Kidney capillary endothelial cell (primary cell): ENCODE measurements at regions not wholly inside any gene's neighbourhood (a gene's known extent, or its start where the extent isn't known, plus 50 kb on each side); places are given as distances from the start of the nearest gene placed in this dataset.

Source experiments
- DNase-seq: peaks from one replicate; pipeline ENCODE4 v3.0.0-alpha.2; 2018; ENCODE audit warnings: low spot score

DNA sequence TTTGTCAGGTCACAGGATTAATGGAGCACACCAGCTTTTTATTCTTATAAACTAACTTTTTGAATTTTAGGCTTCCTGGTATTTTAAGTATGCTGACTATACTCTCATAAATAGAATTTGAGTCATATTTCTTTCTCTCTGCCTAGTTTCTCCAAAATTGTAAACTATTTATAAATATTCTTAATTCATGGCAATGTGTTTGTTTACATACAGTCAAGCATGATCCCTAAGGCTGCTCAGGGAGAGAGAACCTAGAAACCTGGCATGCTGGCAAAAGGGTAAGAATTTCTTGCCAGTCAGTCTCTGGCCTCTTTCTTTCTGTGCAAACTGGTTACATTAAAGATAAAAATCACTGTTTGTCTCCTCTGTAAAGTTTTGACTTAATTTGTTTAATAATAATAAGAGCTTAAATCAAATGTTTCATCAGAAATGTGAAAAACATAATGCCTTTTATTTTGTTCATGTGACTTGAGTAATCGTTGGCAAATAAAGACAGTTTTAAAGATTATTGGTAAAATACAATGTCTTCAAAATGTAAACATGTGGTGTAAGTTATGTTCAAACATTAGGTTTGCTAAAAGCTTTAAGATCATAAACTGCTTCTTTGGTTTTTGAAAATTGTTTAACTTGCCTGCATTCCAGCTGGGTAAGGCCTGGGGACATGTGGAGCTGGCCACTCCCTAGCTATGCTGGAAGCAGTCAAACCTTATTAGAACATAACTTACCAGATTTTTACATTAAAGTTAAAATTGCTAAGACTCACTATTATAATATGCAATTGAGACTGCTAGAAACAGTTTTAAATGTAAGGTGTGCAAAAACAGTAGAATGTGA lies 1401.7 kb downstream of the NCAM2 start:
- no peak for DNase-seq

DNA sequence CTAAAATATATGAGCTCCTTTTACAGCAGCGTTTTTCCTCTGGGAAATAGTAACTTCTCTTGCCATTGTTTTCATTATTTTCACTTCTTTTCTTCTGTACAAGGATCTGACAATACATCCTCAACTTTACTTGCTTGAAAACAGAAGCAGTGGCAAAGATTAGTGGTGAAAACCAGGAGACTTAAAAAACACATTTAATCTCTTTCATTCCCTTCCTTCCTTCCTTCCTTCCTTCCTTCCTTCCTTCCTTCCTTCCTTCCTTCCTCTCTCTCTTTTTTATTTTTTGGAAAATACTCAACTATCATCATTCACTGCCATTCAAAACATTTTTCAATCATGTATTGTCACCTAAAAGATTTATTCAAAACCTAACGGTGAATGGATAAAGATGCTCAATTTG lies 1411.4 kb downstream of the NCAM2 start:
- DNase-seq = no peak

DNA sequence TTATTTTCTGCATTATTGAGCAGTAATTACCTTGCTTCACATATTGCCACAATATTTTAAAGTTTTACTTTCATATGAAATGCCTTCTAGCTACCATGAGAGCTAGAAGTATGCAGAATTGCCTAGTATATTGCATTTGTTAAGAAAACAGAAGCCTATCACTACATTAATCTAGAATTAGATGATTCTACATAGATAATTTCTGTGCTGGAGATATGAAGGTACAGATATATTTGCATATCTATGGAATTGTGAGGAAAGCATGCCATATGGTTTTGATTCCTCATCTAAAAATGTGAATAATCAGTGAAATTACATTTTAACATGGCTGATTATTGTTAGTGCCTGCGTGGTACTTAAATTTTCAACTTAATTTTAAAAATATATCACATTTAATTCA lies 1418.3 kb downstream of the NCAM2 start:
- DNase-seq = no peak

DNA sequence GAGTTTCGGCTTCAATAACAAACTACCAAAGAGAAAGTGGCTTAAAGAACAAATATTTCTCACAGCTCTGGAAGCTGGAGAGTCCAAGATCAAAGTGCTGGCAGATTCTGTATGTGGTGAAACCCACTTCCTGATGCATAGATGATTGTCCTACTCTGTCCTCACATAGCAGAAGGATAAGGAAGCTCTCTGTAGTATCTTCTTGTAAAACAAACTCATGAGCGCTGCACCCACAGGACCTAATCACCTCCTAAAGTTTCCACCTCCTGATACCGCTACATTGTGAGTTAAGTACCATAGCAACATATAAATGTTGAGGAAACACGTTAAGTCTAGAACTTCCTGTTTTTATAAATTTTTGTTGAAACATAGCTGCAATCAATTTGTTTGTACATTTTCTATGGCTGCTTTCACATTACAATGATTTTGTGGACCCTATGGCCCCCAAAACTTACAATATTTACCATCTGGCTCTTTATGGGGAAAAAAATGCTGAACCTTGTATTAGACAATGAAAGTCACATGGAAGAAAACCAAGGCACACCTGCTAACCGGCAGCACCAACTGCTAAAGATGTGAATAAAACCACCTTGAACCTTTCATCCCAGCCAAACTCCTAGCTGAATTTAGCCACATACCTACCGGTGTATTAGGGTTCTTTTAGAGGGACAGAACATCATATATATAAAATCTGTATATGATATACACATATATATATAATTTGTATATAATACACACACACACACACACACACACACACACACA lies 1423.4 kb downstream of the NCAM2 start:
- DNase-seq = no peak

DNA sequence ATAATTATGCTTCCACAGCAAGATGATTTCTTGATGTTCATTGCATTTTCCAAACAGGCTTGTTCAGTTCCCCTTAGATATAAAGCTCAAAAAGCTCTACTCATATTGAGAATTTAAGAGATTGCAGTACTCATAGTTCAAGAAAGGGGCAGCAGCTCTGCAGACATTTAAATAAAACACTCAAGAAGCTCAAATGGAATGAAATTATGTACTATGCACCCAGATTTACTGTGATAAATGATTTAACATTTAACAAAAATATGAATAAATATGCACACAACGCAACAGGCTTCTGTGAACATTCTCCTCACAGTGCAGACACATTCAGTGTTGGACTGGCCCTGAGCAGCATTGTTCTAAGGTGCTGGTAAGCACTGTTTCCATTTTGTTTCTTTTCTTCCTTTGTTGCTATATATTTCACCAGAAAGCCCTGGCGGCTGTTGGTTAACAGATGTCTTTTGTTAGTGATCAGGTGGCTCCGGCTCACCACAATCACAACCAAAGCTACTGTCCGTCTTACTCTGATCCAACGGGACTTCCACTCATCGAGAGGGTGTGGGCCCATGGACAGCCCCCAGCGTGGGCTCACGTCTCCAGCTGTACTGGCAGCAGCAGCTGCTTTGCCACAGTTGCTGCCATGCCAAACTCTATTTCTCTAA lies 1440.3 kb downstream of the NCAM2 start:
- no peak for DNase-seq

DNA sequence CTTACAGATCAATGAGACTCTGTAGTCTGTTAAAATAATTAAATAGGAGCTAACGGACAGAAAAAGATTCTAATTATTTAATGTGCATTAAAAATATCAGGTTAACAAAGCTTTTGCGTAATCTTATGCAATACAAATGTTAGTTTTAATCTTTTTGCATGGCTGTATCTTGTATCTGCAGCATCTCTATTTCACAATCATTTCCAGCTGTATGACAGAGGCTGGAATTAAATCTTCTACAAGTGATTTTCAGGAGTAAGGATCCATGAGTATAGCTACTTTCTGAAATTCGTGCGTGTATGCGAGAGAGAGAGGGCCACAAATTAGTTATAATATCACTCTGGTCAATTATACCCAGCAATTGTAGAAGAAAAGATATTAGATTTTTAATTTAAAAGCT lies 1446.8 kb downstream of the NCAM2 start:
- DNase-seq = no peak

DNA sequence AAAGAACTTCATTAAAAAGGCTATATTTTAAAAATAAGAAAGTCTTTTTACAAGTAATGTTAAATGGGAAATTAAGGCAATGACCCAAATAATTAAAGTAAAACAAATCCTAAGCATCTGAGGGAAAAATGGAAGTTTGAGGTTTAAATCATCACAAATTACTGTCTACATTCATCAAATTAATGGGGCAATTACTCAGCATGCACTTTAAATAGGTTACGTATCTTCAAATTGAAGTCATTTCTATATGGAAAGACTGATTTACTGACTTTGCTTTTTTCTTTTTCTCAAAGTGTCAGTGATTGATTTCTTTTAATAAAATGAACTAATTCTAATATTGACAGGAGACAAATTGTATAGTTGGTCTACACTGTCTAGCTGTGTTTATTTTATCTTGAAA lies 1452.3 kb downstream of the NCAM2 start:
- no peak for DNase-seq

DNA sequence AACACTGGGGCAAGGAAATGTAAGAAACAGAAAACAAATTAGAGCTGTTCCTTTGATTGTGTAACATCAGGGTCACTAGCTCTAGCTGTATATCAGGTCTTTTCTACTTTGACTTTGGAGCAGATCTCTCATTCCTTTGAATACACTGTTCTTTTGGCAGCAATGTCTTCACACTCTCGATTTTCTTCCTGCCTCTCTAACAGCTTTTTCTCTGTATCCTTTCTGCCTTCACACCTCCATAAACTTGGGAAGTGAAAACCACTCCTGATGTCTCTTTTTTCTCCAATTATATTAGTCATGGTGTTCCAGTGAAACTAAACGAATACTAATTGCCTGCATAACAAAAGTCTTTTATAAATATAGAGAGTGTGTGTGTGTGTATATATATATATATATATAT lies 1458.0 kb downstream of the NCAM2 start:
- DNase-seq = no peak

DNA sequence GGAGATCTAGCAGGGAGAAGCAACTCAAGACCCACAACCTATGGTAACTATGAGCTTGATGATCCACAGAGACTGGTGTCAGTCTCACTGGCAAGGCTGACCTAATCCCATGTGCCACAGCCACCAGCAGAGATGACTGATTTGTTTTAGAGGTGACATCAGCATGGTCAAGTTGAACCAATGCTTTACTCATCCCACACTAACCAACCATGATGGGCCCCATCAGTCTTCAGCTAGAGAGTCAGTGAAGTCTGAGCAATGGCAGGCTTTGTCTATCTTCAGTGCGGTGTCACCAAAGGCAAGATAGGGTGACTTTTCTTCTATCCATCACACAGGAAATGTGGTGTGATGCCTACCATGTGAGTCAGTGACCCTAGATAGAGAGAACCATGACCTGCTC lies 1470.7 kb downstream of the NCAM2 start:
- DNase-seq = no peak

DNA sequence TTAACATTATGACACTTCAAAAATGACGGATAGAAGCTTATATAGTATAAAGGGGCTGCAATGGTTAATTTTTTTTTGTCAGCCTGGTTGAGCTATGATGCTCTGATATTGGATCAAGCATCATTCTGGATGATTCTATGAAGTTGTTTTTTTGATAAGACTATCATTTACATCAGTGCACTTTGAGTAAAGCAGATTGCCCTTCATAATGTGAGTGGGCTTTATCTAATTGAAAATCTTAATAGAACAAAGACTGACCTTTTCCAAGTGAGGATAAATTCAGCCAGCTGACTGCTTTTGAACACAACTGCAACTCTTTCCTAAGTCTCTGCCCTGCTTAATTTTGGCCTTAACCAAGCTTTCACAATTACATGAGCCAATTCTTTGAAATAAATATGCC lies 1476.2 kb downstream of the NCAM2 start:
- no peak for DNase-seq

DNA sequence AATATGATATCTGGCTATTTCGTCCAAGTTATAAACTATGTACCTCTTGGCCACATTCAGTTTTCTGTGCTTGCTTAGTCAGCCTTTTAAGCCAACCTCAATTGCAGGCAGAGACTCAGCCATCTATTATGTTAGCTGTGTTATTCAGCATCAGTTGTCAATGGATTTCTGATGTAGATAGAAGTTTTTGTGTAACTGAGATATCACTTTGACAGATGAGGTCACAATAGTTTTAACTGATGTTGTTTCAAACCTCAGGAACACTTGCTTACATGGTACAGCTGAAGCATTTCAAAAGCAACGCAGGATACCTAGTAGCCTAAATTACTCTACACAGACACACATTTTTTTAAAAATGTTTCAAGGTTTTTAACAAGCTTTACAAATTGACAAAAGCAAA lies 1478.0 kb downstream of the NCAM2 start:
- no peak for DNase-seq

DNA sequence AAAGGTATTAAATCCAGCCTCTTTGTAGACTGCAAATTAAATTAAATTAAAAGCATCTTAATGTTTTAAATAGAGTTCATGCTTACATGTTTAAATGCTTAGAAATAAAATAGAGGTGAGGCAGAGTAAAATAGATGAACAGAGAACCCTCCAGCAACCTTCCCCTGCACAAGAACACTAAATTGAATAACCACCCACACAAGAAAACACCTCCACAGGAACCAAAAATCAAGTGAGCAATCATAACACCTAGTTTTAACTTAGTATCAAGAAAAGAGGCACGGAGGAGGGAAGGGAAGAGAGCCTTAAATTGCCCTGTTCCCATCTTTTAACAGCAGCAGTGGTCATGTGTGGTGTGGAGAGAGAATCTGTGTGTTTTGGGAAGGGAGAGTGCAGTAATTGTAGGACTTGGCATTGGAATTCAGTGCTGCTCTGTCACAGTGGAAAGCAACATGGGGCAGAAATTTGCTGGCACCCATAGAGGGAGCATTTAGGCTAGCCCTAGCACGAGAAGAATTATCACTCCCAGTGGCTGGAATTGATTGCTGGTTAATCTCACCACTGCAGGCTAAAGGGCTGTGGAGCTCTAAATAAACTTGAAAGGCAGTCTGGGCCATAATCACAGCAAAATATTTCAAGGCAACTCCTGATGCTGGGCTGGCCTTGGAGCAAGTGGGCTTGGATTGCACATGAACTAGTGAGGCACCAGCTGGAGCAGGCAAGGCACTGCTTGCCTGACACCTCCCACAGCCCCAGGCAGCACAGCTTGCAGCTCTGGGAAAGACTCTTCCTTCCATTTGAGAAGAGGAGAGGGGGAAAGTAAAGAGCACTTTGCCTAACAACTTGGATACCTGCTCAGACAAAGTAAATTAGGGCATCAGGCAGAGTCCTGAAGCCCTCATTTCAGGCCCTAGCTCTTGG lies 1478.8 kb downstream of the NCAM2 start:
- DNase-seq = no peak

DNA sequence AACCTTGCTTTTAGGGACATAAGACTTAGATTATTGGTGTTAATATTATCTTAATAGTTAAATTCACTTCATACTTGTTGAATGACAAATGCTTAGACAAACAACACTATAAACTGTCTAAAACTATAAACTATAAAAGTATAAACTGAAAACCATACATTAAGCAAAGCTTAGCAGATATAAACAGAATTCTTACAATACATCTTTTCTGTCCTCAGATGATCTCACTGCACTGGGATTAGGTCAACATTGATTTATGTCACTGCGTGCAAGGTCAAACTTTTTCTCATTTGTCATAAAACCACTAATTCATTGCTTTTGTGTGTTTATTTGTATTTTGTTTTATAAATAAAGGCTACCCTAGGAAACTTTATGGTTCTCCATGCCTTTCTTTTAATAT lies 1491.8 kb downstream of the NCAM2 start:
- no peak for DNase-seq

DNA sequence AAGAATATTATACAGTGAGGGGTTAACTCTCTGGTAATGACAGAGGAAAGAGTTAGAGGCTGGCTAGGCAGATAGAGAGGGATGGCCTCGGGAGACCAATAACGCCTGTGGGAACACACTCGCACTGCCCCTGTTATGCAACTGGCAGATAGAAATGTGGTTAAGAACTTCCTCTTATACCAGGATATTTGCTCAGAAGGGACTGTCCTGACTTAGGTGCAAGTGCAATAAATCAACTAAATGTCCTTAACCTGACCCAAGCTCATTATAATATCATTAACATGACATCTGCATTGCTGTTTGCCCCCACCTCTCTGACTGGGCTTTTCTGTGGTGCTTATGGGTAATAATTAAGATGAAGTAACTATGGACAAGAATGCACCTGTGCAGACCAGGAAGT lies 1518.0 kb downstream of the NCAM2 start:
- no peak for DNase-seq

DNA sequence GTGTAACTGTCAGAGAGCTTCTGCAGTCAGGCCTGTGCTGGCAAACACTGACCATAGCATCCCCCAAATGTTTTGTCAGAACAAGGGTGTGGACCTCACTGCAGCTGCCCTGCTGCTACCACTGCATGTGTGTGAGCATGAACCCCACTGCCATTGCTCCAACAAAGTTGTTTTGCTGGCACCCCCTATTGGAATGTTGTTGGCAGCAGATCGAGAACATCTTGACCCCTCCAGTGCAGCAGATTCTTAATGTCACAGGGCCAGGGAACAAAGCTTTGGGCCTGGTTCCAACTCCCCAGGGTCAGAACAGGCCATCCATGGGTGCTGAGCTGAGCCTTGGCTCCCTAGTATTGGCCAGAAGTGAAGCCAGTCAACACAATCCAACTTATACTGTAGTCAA lies 1537.4 kb downstream of the NCAM2 start:
- DNase-seq = no peak

DNA sequence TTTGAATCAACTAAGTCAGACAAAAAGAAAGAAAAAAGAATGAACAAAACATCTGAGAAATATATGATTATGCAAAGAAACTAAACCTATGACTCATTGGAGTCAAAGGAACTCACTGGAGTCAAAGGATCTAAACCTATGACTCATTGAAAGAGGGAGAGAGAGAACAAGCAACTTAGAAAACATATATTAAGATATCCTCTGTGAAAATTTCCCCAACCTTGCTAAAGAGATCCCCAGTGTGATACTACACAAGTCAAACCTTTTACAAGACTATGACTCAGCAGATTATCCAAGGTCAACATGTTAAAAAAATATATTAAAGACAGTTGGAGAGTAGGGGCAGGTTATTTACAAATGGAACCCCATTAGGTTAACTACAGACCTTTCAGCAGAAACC lies 1538.3 kb downstream of the NCAM2 start:
- DNase-seq = peak; percentile 10

DNA sequence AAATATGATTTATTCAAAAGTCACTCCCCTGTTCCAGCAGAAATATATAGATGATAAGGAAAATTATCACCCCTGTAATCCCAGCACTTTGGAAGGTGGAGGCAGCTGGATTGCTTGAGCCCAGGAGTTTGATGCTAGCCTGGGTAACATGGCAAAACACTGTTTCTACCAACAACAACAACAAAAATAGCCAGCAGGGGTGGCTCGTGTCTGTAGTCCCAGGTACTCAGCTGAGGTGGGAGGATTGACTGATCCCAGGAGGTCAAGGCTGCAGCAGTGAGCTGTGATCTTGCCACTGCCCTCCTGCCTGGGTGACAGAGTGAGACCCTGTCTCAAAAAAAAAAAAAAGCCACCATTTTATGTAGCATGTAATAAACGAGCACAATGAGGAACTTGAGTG lies 1546.5 kb downstream of the NCAM2 start:
- no peak for DNase-seq

DNA sequence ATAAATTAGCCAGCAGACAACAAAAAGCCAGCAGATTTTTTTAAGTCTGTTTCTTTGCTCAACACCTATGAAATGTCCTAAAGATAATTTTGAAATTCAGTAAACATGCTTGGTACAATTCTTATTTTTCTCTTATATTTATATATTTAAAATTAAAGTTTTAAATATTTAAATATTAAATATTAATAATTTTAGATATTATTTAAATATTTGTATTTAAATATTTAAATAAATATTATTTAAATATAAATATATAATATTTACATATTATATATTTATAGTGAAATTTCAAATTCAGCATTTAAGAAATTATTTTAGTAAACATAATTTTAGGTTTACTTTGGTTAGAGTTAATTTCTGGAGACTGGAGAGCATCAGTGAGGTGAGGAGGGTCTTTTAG lies 1554.2 kb downstream of the NCAM2 start:
- no peak for DNase-seq

DNA sequence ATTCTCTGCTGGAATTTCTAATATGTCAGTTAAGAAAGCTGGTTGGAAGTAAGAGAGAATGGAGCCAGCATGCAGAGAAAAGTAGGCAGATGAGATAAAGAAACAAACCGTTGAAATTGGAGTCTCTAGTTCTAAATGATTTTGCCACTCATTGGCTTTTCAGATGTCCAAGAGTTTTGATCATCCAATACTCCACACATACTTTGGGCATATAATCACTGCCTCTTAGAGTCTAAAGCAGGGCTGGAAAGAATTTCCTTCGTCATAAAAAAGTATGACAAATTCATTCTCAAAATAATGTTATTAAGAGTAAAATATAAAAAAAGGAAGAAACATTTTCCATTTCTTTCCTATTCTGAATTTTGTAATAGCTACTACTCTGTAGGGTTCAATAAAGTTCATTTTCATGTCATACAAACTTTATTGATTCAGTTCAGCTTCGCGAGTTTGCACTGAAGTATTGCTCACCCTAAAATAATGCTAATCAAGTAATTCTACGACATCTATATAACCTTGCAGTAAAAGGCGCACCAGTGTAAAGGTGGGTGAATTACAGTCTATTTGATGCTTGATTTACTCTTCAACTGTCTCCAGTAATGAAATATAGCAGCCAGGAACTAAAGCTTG lies 1556.6 kb downstream of the NCAM2 start:
- no peak for DNase-seq

DNA sequence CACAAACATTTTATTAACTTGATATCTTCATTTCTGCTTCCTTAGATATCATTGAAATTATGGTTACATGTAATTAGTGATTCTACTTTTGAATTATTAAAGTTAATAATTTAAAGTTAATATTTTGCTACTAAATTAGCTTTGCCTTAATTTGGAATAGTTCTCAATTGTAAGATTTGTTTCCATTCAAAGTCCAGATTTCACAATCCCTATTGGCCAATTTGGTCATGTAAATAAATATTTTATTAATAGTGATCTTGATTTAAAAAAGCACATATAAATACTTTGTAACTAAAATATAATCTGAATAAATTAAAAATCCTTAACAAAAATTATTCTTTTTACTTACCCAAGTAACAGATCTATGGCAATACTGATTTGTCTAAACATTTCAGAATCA lies 1558.6 kb downstream of the NCAM2 start:
- DNase-seq = no peak

DNA sequence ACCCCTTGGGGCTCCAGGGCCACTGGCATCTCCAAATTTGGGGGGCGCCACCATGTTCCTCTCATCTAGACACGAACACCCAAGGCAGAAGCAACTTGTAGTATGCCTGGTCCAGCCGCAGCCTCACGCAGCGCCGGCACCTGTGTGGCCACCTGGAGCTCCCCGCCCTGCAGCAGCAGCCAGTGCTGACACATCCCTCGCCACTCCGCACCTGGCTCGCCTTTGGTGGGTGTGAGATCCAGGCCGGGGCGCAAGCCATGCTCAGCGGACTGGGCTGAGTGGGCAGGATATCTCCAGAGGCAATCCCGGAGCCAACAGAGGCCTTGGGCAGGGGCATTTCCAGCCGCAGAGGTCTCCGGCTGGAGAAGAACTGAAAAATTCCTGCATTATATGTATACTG lies 1563.7 kb downstream of the NCAM2 start:
- DNase-seq = no peak

DNA sequence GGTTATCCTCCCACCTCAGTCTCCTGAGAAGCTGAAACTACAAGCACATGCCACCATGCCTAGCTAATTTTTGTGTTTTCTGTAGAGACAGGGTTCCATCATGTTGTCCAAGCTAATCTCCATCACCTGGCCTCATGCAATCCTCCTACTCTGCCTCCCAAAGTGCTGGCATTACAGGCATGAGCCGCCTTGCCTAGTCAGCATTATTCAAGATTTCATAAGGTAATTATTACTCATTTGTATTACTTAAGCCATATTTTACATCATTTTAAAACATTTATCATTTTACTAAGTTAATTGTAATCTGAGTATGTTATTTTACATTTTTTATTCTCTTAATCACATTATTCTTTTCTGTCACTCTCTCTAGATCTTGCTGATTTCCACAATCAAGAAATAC lies 1575.6 kb downstream of the NCAM2 start:
- no peak for DNase-seq
